Ectodermal cell (in vitro differentiated cells): ENCODE measurements at regions not wholly inside any gene's neighbourhood (a gene's known extent, or its start where the extent isn't known, plus 50 kb on each side); places are given as distances from the start of the nearest gene placed in this dataset.

Source experiments
- H3K27ac ChIP-seq: 2 replicates; pipeline ENCODE4 v1.7.0; 2013; ENCODE audit warnings: mild to moderate bottlenecking, low read depth, low read length; ENCODE audit not compliant: insufficient read depth, poor library complexity, severe bottlenecking
- H3K27me3 ChIP-seq: 2 replicates; pipeline ENCODE4 v1.7.0; 2013; ENCODE audit warnings: mild to moderate bottlenecking, low read length; ENCODE audit not compliant: insufficient read depth, control insufficient read depth, poor library complexity, severe bottlenecking
- H3K36me3 ChIP-seq: one replicate; pipeline ENCODE4 v1.7.0; 2013; ENCODE audit warnings: low read length; ENCODE audit not compliant: control insufficient read depth, insufficient read depth
- H3K4me1 ChIP-seq: one replicate; pipeline ENCODE4 v1.7.0; 2013; ENCODE audit warnings: low read length; ENCODE audit not compliant: control insufficient read depth, insufficient read depth
- H3K4me3 ChIP-seq: 2 replicates; pipeline ENCODE4 v1.7.0; 2013; ENCODE audit warnings: low read depth, low read length, control low read depth; ENCODE audit not compliant: insufficient read depth
- H3K9me3 ChIP-seq: 2 replicates; pipeline ENCODE4 v1.7.0; 2013; ENCODE audit warnings: mild to moderate bottlenecking, low read length, moderate library complexity; ENCODE audit not compliant: control insufficient read depth
- whole genome bisulfite sequencing, 2 experiments: methylation state at CpG; one replicate each; pipeline ENCODE4 v1.1.7; 2013; ENCODE audit warnings: missing lambda C conversion rate in 2 of 2; 5-methylcytosine and 5-hydroxymethylcytosine counted together

GRCh38 chr13:62627226-62627625, 1211.6 kb upstream of the PCDH20 start:
- no peaks in the 10 kb centered on the region for H3K4me1 ChIP-seq
- H3K36me3 ChIP-seq = no peaks in the 10 kb centered on the region
- no peaks in the 10 kb centered on the region for H3K27me3 ChIP-seq
- no peak overlapping the region for H3K4me3 ChIP-seq
- no peaks in the 10 kb centered on the region for H3K9me3 ChIP-seq
- 95 to 96% methylated on average over 15 of the region's 15 CpGs for WGBS, 2 experiments
- H3K27ac ChIP-seq = no peak overlapping the region

GRCh38 chr13:62626771-62627170, 1211.1 kb upstream of the PCDH20 start:
- Histone ChIP-seq H3K27me3 (no peaks in the 10 kb centered on the region), H3K4me3 (no peak overlapping the region), H3K36me3 (no peaks in the 10 kb centered on the region), H3K9me3 (no peaks in the 10 kb centered on the region), H3K4me1 (no peaks in the 10 kb centered on the region), H3K27ac (no peak overlapping the region)
- WGBS, 2 experiments = 83 to 89% methylated on average over 5 of the region's 5 CpGs

DNA sequence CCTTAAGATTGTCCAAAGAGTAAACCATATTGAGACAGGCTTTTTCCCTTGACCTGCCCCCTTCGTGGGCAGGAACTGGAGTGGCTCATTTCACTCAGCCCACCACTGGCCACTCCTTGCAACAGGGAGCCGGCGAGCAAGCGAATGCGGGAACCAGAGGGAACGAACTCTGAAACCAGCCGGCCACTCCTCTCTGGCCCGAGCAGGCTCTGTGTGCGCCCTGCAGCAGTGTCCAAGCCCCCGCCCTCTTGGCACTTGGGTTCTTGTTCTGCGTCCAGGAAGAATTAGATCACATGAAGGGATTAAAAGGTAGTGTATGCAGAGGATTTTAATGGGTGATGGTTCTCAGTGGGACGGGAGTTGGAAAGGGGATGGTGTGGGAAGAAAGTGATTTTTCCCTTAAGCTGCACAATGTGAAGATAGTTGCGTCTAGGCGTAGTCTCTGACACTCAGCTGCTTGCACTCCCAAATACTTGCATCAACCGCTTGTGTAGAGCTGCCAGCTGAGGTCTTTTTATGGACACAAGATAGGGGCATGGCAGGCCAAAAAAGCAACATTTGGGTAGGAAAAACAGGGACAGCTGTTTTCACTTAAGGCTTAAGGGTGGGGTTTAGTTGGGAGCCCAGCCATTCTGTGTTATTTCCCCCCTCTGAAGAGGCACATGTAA, 1209.7 kb upstream of the PCDH20 start:
- Histone ChIP-seq H3K9me3 (no peaks in the 10 kb centered on the region), H3K27ac (no peak overlapping the region), H3K27me3 (no peaks in the 10 kb centered on the region), H3K4me1 (no peaks in the 10 kb centered on the region), H3K36me3 (no peaks in the 10 kb centered on the region), H3K4me3 (no peak overlapping the region)
- WGBS, 2 experiments = 96 to 97% methylated on average over 15 of the region's 15 CpGs

- 100% methylated on average over 1 of the region's 1 CpG for WGBS, 2 experiments
- no peaks in the 10 kb centered on the region for H3K9me3 ChIP-seq
- H3K27ac ChIP-seq = no peak overlapping the region
- no peaks in the 10 kb centered on the region for H3K4me1 ChIP-seq
- H3K27me3 ChIP-seq = no peaks in the 10 kb centered on the region
- no peak overlapping the region for H3K4me3 ChIP-seq
- no peaks in the 10 kb centered on the region for H3K36me3 ChIP-seq
Observed at GRCh38 chr13:62613819-62614218, 1198.2 kb upstream of the PCDH20 start.

DNA sequence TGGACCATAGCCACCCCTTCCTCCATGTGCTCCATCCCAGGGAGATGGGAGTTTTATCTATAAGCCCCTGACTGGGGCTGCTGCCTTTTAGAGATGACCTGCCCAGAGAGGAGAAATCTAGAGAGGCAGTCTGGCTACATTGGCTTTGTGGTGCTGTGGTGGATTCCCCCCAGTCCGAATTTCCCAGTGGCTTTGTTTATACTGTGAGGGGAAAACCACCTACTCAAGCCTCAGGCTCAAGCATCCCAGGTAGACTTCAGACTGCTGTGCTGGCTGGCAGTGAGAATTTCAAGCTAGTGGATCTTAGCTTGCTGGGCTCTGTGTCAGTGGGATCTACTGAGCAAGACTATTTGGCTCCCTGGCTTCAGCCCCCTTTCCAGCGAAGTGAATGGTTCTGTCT, 1195.7 kb upstream of the PCDH20 start:
- Histone ChIP-seq H3K9me3 (no peaks in the 10 kb centered on the region), H3K27ac (no peak overlapping the region), H3K4me3 (no peak overlapping the region), H3K36me3 (no peaks in the 10 kb centered on the region), H3K4me1 (no peaks in the 10 kb centered on the region), H3K27me3 (no peaks in the 10 kb centered on the region)
- 96 to 97% methylated on average over 2 of the region's 2 CpGs for WGBS, 2 experiments

DNA sequence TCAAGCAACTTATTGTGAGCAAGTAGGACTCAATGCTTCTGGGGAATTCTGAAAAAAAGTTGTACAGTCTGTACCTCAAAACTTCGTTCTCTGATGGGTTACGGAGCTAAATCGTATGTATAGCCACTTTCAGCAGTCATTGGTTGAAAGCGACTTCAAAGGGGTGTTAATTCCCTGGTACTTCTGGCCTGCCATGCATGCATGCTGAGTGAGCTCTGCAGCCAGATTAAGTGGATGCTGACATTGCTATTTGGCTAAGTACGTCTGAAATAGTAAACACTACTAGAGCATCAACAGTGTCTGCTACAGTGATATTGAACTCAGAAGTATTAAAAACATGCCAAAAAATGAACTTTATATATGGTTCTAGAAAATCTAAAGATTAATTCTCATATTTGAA, 1183.1 kb upstream of the PCDH20 start:
- WGBS, 2 experiments = 65 to 71% methylated on average over 5 of the region's 5 CpGs
- H3K27ac ChIP-seq = no peak overlapping the region
- no peaks in the 10 kb centered on the region for H3K9me3 ChIP-seq
- H3K27me3 ChIP-seq = no peaks in the 10 kb centered on the region
- H3K36me3 ChIP-seq = no peaks in the 10 kb centered on the region
- no peaks in the 10 kb centered on the region for H3K4me1 ChIP-seq
- no peak overlapping the region for H3K4me3 ChIP-seq

DNA sequence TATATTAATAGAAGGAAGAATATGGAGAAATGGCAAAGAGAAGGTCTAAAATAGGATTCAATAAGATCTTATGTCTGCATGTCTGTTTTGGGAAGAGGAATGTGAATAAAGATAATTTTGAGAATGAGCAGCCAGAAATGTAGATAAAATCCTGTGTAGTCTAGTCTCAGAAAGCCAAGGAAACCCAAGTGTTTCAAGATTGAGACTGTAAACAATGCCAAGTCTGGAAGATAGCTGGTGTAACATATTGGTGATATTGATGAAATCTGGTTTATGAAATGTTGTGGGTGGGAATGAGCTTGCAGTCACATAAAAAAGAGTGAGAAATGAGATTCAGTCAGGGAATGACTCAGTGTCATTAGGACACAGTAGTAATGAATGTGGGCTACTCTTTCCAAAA, 1180.3 kb upstream of the PCDH20 start:
- Histone ChIP-seq H3K36me3 (no peaks in the 10 kb centered on the region), H3K27ac (no peak overlapping the region), H3K4me1 (no peaks in the 10 kb centered on the region), H3K9me3 (no peaks in the 10 kb centered on the region), H3K4me3 (no peak overlapping the region), H3K27me3 (no peaks in the 10 kb centered on the region)

DNA sequence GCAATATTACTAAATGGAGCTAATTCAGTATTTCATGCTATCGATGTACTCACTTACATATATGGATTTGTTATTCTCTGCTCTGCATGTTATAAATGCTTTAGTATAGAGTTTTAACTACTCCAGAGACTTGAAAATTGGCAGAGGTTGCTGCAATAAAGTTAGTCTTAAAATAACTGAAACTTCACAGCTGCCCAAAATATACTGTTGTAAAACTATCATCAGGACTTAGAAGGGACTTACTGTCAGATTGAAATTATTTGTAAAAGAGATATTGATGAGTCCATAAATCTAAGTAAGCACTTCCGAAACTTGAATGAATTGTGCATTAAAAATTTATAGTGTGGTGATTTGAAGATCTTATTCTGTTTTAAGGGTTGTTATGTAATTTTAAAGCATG, 1178.2 kb upstream of the PCDH20 start:
- Histone ChIP-seq H3K9me3 (no peaks in the 10 kb centered on the region), H3K27ac (no peak overlapping the region), H3K4me3 (no peak overlapping the region), H3K27me3 (no peaks in the 10 kb centered on the region), H3K36me3 (no peaks in the 10 kb centered on the region), H3K4me1 (no peaks in the 10 kb centered on the region)
- WGBS, 2 experiments = 85 to 98% methylated on average over 1 of the region's 2 CpGs

GRCh38 chr13:62583466-62583865, 1167.8 kb upstream of the PCDH20 start:
- no peaks in the 10 kb centered on the region for H3K27me3 ChIP-seq
- H3K4me3 ChIP-seq = no peak overlapping the region
- 68 to 69% methylated on average over 1 of the region's 2 CpGs for WGBS, 2 experiments
- H3K4me1 ChIP-seq = no peaks in the 10 kb centered on the region
- H3K9me3 ChIP-seq = no peaks in the 10 kb centered on the region
- no peaks in the 10 kb centered on the region for H3K36me3 ChIP-seq
- no peak overlapping the region for H3K27ac ChIP-seq

DNA sequence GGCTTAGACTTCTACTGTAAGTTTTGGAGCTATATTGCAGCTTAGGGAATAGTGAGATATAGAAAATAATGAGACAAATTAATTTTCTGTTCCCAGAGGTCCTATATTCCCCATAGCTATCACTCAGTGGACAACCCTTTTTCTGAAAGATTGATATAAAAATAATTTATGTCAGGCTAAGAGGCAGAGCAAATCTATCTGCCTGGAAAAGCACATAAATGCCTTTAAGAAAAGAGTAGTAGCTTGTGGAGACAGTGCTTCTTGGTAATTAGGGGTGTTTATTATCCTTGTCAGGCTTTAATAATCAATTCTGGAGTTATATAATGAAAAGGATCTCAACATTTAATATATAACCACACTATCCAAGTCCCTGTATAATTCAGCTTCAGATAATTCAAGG, 1162.8 kb upstream of the PCDH20 start:
- Histone ChIP-seq H3K27ac (no peak overlapping the region), H3K9me3 (no peaks in the 10 kb centered on the region)

GRCh38 chr13:62564770-62565169, 1149.1 kb upstream of the PCDH20 start:
- Histone ChIP-seq H3K27me3 (no peaks in the 10 kb centered on the region), H3K4me3 (no peak overlapping the region), H3K4me1 (no peaks in the 10 kb centered on the region), H3K9me3 (no peaks in the 10 kb centered on the region), H3K27ac (no peak overlapping the region), H3K36me3 (no peaks in the 10 kb centered on the region)
- 86 to 92% methylated on average over 3 of the region's 3 CpGs for WGBS, 2 experiments

More for the DNA sequence above, 1162.8 kb upstream of the PCDH20 start:
- Histone ChIP-seq H3K27me3 (no peaks in the 10 kb centered on the region), H3K4me3 (no peak overlapping the region), H3K36me3 (no peaks in the 10 kb centered on the region), H3K4me1 (no peaks in the 10 kb centered on the region)
